ENCODE measurements at regions not wholly inside any gene's neighbourhood (a gene's known extent, or its start where the extent isn't known, plus 50 kb on each side); places are given as distances from the start of the nearest gene placed in this dataset.

GRCh38 chr2:780002-780401, 102.8 kb upstream of the TMEM18 start:
- no peak overlapping the region for H3K4me3 ChIP-seq (replicated peaks; ENCODE audit: low read depth, low read length)
- no peak for DNase-seq (ENCODE audit: extremely low read depth, low read depth)
- TF ChIP-seq CTCF (IDR thresholded peaks at IDR 0.05; ENCODE audit: low read depth, low read length, missing control alignments), result no peak

- DNase-seq (ENCODE audit: extremely low read depth, low read depth), result no peak
- no peak for TF ChIP-seq CTCF (IDR thresholded peaks at IDR 0.05; ENCODE audit: low read depth, low read length, missing control alignments)
- no peak overlapping the region for H3K4me3 ChIP-seq (replicated peaks; ENCODE audit: low read depth, low read length)
Measured at GRCh38 chr2:778731-779350, 101.6 kb upstream of the TMEM18 start.

- no peak for DNase-seq (ENCODE audit: extremely low read depth, low read depth)
- TF ChIP-seq CTCF (IDR thresholded peaks at IDR 0.05; ENCODE audit: low read depth, low read length, missing control alignments), result no peak
- H3K4me3 ChIP-seq (replicated peaks; ENCODE audit: low read depth, low read length), result no peak overlapping the region
Measured at GRCh38 chr2:777546-777945, 100.3 kb upstream of the TMEM18 start.

- H3K4me3 ChIP-seq (replicated peaks; ENCODE audit: low read depth, low read length), result no peak overlapping the region
- no peak for DNase-seq (ENCODE audit: extremely low read depth, low read depth)
- TF ChIP-seq CTCF (IDR thresholded peaks at IDR 0.05; ENCODE audit: low read depth, low read length, missing control alignments), result no peak
Measured at GRCh38 chr2:777051-777450, 99.8 kb upstream of the TMEM18 start.

GRCh38 chr2:776487-776886, 99.3 kb upstream of the TMEM18 start:
- no peak for DNase-seq (ENCODE audit: extremely low read depth, low read depth)
- no peak for TF ChIP-seq CTCF (IDR thresholded peaks at IDR 0.05; ENCODE audit: low read depth, low read length, missing control alignments)

GRCh38 chr2:776038-776437, 98.8 kb upstream of the TMEM18 start:
- no peak overlapping the region for H3K4me3 ChIP-seq (replicated peaks; ENCODE audit: low read depth, low read length)
- TF ChIP-seq CTCF (IDR thresholded peaks at IDR 0.05; ENCODE audit: low read depth, low read length, missing control alignments), result no peak
- no peak for DNase-seq (ENCODE audit: extremely low read depth, low read depth)

More at GRCh38 chr2:776487-776886, 99.3 kb upstream of the TMEM18 start:
- H3K4me3 ChIP-seq (replicated peaks; ENCODE audit: low read depth, low read length), result no peak overlapping the region

- no peak for DNase-seq (ENCODE audit: extremely low read depth, low read depth)
- TF ChIP-seq CTCF (IDR thresholded peaks at IDR 0.05; ENCODE audit: low read depth, low read length, missing control alignments), result no peak
Measured at GRCh38 chr2:774436-774835, 97.2 kb upstream of the TMEM18 start.

More at GRCh38 chr2:774436-774835, 97.2 kb upstream of the TMEM18 start:
- no peak overlapping the region for H3K4me3 ChIP-seq (replicated peaks; ENCODE audit: low read depth, low read length)
